ENCODE measurements at regions not wholly inside any gene's neighbourhood (a gene's known extent, or its start where the extent isn't known, plus 50 kb on each side); places are given as distances from the start of the nearest gene placed in this dataset.

GRCh38 chrX:39163581-39164126 is 362.4 kb downstream of the MID1IP1 start:
- TF ChIP-seq ZBTB33 (IDR thresholded peaks at IDR 0.05), result no peak
- TF ChIP-seq, protein P1, sequence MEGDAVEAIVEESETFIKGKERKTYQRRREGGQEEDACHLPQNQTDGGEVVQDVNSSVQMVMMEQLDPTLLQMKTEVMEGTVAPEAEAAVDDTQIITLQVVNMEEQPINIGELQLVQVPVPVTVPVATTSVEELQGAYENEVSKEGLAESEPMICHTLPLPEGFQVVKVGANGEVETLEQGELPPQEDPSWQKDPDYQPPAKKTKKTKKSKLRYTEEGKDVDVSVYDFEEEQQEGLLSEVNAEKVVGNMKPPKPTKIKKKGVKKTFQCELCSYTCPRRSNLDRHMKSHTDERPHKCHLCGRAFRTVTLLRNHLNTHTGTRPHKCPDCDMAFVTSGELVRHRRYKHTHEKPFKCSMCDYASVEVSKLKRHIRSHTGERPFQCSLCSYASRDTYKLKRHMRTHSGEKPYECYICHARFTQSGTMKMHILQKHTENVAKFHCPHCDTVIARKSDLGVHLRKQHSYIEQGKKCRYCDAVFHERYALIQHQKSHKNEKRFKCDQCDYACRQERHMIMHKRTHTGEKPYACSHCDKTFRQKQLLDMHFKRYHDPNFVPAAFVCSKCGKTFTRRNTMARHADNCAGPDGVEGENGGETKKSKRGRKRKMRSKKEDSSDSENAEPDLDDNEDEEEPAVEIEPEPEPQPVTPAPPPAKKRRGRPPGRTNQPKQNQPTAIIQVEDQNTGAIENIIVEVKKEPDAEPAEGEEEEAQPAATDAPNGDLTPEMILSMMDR (IDR thresholded peaks at IDR 0.05; ENCODE audit: low read depth, low read length, missing input control), result no peak
- TF ChIP-seq YY1 (IDR thresholded peaks at IDR 0.05), result no peak
- TF ChIP-seq TAF1 (conservative IDR thresholded peaks at IDR 0.05), result no peak
- no peak for TF ChIP-seq REST (IDR thresholded peaks at IDR 0.05)
